Activated naive CD4-positive, alpha-beta T cell treated with anti-CD3 and anti-CD28 coated beads, Interleukin-2, amount 50 U/mL, for 16 hours (primary cell): ENCODE measurements at regions not wholly inside any gene's neighbourhood (a gene's known extent, or its start where the extent isn't known, plus 50 kb on each side); places are given as distances from the start of the nearest gene placed in this dataset.

Experiments
- DNase-seq: peaks from one replicate; pipeline ENCODE4 v3.0.0-alpha.2; 2020

DNA sequence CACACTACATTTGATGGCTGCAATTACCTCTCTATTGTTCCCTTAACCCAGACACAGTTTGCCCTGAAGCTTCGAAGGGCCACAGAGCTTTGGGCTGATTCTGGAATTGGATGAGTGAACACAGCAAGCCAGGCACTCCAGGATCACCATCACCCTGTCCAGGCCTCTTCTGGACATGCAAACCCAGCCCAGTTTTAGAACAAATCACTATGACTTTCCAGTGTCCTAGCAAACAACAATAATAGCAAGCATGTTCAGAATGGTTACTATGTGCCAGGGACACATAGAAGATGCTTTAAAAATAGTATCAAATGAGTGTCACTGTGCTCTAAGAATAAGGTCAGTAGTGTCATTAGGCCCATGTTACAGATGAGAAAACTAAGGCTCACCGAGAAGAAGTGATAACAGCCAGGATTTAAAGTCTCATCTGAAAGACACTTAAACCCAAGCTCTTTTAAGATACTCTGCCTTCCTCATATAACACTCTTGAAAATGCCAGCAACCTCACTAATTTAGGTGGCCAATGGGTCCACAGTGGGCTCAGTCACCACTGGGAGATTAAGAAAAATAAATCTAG is 191.7 kb upstream of the STK17B start:
- no peak for DNase-seq

DNA sequence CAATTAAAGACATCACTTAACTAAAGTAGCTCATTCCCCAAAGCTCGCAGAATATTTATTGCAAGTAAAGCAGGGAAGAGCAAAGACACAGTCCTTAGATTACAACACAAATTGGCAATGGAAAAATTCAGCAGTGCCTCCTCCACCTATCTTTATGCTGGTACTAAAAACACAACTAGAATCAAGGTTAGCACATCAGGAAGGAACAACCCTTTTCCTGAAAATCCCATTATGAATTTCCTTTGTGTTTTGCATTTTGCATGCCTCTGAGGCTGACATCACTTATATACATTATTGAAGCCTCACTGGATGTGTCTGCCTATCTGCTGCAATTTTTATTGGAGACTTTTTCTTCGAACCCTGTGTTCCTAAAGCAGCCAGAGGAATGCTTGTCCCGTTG is 193.8 kb upstream of the STK17B start:
- DNase-seq = no peak

DNA sequence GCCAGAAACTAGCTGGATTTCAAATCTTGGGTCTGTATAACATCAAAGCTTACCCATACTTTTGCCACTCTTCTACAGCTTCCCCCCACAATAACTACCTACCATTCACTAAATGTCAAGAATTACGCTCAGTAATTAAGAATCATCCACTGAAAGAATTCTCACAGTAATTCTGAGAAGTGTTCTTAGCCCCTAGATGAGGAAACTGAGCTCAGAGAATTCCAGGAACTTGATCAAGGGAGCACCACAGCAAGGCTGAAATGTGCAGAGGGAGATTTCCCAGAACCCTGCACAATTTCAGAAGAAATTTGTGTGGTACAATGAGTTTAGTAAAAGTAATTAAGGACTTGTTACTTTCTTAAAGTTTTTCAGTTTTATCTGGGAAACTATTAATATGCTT is 194.5 kb upstream of the STK17B start:
- DNase-seq = no peak

DNA sequence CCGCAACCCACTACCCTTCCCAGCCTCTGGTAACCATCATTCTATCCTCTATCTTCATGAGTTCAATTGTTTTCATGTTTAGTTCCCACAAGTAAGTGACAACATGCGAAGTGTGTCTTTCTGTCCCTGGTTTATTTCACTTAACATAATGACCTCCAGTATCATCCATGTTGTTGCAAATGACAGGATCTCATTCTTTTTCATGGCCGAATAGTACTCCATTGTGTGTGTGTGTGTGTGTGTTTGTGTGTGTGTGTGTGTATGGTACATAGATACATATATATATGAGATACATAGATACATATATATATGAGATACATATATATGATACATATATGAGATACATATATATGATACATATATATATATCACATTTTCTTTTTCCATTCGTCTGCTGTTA is 196.3 kb upstream of the STK17B start:
- no peak for DNase-seq

DNA sequence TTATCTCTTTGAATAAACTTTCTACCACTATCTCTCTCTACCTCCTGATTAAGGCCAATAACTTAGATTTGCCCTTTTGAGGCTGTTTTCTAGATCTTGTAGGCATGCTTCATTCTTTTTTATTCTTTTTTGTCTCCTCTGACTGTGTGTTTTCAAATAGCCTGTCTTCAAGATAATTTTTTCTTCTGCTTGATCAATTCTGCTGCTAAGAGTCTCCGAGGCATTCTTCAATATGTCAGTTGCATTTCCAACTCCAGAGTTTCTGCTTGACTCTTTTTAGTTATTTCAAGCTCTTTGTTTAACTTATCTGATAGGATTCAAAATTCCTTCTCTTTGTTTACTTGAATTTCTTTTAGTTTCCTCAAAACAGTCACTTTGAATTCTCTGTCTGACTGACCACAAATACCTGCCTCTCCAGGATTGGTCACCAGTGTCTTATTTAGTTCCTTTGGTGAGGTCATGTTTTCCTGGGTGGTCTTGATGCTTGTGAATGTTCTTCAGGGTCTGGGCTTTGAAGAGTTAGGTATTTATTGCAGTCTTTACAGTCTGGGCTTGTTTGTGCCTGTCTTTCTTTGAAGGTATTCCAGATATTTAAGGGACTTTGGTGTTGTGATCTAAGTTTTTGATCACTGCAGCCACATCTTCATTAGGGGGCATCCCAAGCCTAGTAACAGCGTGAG is 197.3 kb upstream of the STK17B start:
- no peak for DNase-seq

DNA sequence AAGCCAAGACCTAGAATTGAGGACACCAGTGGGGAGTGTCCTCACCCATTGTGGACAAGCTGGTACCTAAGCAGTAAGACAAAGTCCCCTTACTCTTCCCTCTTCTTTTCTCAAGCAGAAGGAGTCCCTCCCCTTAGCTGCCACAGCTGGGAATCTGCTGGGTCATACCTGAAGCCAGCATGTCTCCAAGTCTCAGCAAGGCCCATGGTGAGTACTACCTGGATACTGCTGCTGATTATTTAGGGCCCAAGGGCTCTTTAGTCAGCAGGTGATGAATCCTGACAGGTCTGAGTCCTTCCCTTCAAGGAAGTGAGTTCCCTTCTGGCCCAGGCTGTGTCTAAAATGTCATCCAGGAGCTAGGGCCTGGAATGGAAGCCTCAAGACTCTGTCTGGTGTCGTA is 198.6 kb upstream of the STK17B start:
- DNase-seq = no peak

DNA sequence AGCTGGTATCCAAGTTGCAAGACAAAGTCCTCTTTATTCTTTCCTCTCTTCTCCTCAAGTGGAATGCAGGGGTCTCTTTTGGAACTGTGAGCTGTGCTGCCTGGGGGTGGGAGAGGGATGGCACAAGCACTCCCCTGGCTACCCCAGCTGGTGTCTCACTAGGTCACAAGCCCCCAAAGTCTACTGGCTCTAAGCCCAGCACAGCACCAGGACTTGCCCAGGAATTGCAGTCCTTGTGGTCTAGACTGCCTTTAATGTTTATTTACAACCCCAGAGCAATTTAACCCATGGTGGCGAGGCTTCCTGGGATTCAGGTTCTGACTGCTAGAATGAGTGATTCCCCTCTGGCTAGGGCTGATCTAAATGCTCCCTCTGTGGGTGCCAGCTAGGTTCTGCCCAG is 199.0 kb upstream of the STK17B start:
- DNase-seq = no peak

DNA sequence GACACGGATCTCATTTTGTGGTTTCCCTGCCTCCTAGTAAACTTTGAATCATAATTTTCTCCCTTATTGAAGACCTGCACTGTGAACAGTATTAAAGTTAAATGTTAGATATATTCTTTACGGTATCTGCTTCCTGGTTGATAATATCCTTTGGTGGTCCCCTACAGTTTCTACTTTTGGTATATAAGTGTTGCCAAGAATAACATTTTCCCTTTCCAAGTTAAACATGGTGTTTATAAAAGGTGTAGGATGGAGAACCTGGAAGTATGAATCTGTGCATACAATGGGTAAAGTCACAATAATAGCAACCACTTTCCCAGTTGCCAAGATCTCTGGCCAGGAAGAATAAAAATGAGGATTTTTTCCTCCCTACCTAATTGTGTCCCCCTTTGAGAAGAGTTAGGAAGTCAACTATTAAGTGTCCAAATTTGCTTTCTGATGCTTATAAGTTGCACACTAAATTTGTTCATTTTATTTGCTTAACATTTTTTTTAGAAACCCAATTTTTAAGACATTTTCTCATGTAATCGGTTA is 201.0 kb upstream of the STK17B start:
- DNase-seq = no peak

DNA sequence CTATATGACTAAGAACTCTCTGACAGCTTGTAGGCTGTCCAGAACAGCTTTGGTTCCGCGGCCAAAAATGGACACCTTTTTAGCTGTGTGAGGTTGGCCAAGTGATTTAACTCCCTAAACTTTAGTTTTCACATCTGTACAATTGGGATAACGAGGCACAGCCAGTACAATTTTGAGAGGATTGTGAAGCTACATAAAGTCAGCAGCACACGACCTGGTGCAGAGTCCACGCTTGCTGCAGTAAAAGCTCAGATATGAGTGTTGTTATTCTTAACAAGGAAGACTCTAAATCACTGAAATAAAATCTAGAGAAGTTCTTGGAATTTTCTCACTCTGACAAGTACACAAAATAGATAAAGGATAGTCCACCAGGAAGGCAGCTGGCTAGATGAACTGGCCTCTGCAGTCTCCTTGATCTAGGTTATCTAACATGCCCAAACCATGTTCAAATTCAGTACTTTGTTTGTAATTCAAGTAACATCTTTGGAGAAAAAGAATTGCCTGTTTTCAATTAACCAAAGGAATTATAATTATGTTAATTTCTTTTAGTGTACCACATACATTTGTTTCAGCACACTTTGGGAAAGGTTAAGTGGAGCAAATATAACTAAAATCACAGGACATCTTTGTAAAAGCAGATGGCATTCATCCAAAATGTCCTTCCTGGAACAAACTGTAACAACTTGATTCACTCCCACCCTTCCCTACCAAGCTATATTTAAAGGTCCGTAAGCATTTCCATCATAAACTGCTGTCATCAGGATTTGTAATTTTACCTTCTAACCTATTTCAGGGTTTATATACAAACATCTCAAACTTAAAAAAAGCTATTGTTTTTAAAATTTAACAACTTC is 201.7 kb upstream of the STK17B start:
- DNase-seq = no peak

DNA sequence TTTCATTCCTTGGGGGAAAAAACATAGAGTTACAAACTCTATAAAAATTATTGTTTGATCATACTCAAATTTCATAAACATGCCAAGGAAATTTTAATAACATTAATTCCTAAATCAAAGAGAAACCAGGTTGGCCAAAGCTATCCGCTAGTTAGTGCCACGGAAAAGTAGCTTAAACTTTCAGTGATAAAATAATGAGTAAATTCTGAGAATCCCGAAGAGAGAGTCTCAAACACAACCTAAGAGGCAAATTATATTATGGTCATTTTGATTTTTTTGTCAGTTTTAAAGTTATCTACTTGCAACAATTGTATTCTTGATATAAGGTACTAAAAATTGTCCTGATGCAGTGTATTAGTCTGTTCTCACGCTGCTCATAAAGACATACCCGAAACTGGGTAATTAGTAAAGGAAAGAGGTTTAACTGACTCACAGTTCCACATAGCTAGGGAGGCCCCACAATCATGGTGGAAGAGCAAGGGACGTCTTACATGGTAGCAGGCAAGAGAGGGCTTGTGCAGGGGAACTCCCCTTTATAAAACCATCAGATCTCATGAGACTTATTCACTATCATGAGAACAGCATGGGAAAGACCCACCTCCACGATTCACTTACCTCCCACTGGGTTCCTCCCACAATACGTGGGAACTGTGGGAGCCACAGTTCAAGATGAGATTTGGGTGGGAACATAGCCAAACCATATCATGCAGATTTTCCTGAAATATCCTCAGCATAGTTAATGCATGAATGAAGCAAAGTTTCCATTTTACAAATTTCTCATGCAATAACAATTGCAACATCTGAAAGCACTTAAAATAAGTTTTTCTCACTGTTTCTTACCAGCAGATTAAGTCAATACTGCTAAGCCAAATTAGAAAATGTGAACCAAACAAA is 205.9 kb upstream of the STK17B start:
- peak; percentile 25 for DNase-seq

DNA sequence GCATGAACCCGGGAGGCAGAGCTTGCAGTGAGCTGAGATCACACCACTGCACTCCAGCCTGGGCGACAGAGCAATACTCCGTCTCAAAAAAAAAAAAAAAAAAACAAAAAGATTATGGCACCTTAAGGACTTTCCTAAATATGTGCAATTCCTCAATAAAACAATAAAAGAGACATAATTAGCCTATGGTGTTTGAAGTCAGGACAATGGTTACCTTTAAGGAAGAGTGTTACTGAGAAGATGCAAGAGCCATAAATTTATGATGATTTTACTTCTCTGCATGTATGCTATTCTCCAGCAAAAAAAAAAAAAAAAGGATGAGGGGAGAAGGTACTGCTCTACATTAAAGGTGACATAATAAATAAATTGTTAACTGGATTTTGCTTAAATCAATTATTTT is 208.2 kb upstream of the STK17B start:
- DNase-seq = no peak

DNA sequence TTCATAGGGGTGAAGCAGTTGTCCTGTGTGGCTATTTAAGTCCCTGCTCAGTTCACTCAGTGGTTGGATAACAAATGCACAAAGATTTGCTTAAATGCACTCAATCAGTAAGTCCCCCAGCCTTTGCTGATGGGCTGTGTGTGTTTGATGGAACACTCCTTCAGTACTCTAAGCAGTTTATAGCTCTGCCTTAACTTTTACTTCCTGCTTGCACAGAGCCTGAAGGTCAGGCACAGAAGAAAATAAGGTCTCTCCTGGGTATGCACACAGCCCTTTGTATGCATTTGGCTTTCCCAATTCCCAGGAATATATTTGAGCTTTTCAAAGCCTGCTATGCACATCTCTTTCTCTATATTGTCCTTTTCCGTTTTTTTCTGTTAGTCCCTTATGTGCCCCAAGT is 208.7 kb upstream of the STK17B start:
- DNase-seq = no peak

DNA sequence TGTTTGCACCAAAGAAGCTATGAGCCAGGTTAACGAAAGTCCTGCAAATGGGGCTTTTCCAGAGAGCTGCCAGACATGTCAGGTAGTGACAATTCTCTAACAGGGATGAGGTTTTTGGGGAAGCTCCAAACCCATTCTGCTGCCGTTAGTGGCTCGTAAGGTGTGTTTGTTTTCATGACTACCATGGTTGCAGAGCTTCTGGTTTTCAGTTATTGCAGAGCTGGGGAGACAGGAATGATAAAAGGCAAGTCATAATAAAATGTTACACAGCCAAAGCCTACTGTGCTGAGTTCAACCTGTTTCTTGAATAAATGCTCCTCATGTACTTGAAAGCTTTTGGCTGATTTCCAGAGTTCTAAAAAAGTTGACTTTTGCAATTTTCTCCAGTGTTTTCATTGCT is 209.2 kb upstream of the STK17B start:
- DNase-seq = no peak

DNA sequence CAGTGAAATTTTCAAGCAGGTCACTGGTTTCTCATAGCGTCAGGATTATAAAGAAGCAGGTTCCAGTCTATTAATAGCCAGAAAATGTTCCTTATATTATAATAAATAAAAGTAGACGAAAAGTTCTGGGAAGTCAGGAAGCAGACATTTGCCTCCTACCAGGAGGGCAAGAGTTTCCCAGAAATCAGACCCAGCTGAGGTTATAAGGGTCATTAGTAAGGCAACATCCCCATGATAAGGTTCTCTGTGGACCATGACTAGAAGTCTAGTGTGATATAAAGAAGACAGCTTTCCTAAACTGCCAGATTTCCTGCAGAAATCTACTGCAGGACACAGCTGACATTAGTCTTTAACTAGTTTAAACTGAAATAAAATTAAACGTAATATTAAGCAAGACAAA is 210.1 kb upstream of the STK17B start:
- DNase-seq = no peak

DNA sequence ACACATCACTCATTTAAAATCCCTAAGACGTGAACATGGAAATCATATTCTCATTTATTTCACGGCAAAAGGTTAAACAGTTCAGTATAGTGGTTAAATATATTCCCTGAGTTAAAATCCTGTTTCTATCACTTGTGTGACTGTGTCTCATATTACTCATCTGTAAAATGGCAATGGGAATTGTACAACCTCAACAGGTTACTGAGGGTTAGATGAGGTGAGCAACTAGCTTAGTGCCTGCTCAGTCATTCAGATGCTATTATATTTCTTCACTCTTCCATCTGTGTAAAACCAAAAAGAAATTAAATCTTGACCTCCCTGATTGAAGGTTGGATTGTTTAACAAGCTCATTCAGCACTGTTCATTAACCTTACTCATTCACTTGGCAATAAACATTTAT is 212.4 kb upstream of the STK17B start:
- DNase-seq = no peak

DNA sequence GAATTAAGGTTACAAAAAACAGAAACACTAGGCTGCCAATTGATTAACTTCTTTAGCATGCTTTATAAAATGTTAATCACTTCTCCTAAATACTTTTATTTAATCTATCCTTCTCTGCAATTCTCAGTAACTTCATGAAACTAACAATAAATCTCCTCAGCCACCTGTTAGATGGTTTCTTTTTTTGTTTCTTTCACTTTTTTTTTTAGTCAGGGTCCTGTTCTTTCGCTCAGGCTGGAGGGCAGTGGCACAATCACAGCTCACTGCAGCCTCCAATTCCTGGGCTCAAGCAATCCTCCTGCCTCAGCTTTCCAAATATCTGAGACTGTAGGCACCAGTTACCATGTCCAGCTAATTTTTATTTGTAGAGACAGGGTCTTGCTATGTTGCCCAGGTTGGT is 213.4 kb upstream of the STK17B start:
- no peak for DNase-seq

DNA sequence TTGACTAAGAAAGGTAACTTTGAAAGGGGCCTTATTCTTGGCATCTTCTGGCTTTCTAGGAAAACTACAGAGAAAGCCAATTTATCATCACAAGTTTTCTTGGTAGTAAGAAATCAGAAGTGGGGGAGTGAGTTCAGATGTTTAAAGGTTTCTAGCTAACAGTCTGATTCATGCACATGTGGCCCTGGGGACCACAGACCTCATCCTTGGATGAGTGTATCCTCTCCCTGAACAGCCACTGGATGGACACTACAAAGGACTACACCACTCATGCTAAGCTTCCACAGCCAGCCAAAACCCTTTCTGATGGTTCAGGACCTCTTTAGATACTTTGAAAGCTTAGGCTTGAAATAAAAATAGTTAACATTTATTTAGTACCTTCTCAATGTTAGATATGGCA is 218.3 kb upstream of the STK17B start:
- no peak for DNase-seq

DNA sequence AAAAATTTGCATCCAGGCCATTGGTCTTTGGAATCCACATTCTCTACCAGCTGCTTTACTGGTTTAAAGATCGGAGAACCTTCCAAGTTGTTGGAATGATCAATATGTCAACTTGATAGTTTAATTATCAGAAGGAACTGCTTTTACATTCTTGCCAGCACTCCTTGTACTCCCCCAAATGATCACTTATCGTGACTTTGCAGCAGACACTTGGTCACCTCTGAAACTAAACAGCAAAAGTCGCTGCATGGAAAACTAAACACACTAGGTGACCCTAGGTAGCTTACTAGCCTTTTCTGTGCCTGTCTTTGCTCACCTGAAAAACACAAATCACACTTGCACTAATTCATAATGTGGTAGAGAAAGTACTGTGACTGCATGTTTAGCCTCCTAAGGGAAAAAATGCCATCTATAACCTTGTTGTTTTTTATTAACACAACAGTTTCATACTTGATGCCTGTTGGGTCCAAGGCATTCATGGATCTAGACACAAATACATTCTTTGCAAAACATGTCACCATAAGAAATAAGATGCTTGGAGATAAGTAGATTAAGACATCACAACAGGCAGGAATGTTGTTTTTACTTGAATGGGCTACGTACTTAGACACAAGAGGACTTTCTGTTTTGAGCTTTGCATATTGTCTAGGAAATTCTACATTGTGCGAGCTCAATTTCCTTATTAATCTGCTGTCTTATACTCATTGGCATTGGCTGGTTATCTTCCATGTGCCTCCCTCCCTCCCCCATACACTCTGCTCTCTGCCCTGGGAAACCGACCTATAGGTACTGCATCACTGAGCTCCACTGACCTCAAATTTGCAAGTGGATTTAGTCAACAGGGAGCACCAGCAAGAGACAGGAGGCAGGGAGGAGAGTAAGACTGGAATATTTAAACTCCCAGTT is 219.1 kb upstream of the STK17B start:
- DNase-seq = no peak

DNA sequence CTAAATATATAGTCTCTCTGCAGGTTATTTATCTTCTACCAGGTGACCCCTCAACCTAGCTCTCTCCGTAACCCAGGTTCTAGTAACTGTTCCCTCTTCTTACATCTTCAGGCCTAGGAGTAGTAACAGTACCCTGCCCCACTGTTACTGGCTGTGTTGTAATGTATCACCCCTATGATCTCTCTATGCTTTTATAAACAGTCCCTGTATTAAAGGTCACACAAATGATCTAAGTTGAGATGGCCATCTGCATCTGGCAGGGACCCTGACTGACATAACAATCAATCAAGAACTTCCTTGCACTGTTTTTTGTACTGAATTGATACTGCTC is 219.7 kb upstream of the STK17B start:
- DNase-seq = no peak

DNA sequence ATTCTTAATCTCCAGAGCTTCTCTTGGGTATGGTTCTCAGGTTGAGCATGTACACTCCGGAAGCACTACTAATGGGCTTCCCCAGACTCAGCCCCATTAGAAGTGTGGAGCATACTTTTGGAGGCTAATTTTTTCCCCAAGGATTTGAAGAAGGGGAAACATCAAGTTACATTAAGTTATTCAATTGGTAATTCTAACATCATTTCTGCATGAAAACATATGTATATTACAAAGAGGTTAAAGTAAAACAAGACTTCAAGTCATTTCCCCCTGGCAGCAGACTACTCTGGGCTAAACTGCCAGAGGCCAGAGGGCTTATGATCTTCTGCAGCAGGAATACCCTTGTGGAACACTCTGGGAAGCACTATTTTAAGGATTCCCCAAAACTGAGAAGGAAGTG is 227.7 kb upstream of the STK17B start:
- DNase-seq = no peak

DNA sequence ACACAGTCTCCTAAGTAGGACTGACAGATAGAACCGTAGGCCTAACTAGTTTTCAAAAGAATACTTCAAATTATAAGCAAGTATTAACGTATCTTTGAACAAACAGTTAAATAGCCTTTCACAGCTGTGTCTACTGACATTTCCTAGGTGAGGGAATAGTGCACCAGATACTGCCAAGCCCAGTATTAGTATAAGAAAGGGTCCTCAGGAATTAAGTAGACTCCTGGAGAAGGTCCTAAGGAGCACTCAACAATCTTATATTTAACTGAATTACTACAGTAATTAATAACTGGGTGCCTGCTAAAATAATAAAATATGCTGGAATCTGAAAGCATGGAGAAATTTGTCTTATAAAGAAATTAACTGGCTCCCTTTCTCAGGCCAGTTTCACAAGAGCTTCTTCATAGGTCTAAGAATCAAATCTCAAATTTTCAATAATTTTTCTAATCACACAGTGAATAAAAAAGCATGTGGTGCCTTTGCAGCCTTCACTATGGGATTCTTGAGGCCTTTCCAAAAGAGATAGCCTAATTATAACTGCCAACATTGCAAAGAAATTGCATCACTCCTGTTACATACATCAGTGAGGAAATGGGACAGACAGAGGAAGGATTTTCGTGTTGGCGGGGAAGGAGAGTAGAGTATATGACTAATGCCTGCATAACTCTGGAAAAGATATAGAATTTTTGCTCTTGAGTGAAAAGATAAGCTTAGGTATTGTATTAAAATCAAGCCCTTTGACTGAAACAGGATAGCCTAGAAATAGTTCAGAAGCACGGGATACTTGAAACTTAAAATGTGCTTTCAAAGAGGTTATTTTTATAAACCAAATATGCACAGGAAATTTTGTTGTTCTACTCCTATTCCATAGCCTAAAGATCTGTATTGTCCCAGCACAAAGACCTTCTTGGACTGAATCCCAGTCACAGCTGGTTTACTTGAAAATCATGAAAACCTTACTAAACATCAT is 228.6 kb upstream of the STK17B start:
- DNase-seq = no peak
